Natural killer cell (primary cell): ENCODE measurements at regions not wholly inside any gene's neighbourhood (a gene's known extent, or its start where the extent isn't known, plus 50 kb on each side); places are given as distances from the start of the nearest gene placed in this dataset.

Experiments used
- ATAC-seq, 3 donors: fragments of 150-1000 bp in 2 of 3; fragments of 200-7000 bp in 1 of 3; cut with Tn5 transposase; 1 replicate in 1 of 3; 2 replicates in 2 of 3; pipeline ENCODE4 v1.10.0; 2021; ENCODE audit warnings: mild to moderate bottlenecking in 2 of 3, moderate library complexity in 2 of 3
- DNase-seq, 2 donors: peaks; one replicate each; pipeline versions ENCODE4 v3.0.0 to v3.0.0-alpha.2; 2013 to 2021; ENCODE audit warnings: mixed read lengths in 1 of 2
- H3K27ac ChIP-seq: one replicate; pipeline ENCODE4 v1.5.1; 2013; ENCODE audit warnings: mild to moderate bottlenecking, low read length
- H3K27me3 ChIP-seq: one replicate; pipeline ENCODE4 v1.6.1; 2013; ENCODE audit warnings: low read length; ENCODE audit not compliant: control insufficient read depth, insufficient read depth
- H3K36me3 ChIP-seq: one replicate; pipeline ENCODE4 v1.6.1; 2013; ENCODE audit warnings: low read length; ENCODE audit not compliant: control insufficient read depth, insufficient read depth
- H3K4me1 ChIP-seq: one replicate; pipeline ENCODE4 v1.6.1; 2013; ENCODE audit warnings: low read length; ENCODE audit not compliant: control insufficient read depth, insufficient read depth
- H3K4me3 ChIP-seq: one replicate; pipeline ENCODE4 v1.5.1; 2013; ENCODE audit warnings: low read length
- H3K9me3 ChIP-seq: one replicate; pipeline ENCODE4 v1.6.1; 2013; ENCODE audit warnings: low read length; ENCODE audit not compliant: control insufficient read depth, insufficient read depth
- H3K27ac Mint-ChIP-seq, 2 donors: one replicate each; pipeline ENCODE4 v1.8.0; 2022; ENCODE audit warnings: mild to moderate bottlenecking in 2 of 2, mixed read lengths in 2 of 2, moderate library complexity in 1 of 2
- H3K27me3 Mint-ChIP-seq, 2 donors: one replicate each; pipeline ENCODE4 v1.8.0; 2022; ENCODE audit warnings: low read depth in 2 of 2, mixed read lengths in 2 of 2
- H3K36me3 Mint-ChIP-seq: one replicate; pipeline ENCODE4 v1.8.0; 2022; ENCODE audit warnings: mixed read lengths
- H3K4me1 Mint-ChIP-seq, 2 donors: one replicate each; pipeline ENCODE4 v1.8.0; 2022; ENCODE audit warnings: mixed read lengths in 2 of 2
- H3K4me3 Mint-ChIP-seq: one replicate; pipeline ENCODE4 v1.8.0; 2022; ENCODE audit warnings: mild to moderate bottlenecking, moderate library complexity, mixed read lengths
- H3K9me3 Mint-ChIP-seq, 2 donors: one replicate each; pipeline ENCODE4 v1.8.0; 2022; ENCODE audit warnings: mixed read lengths in 2 of 2
- WGBS: methylation state at CpG from one replicate; pipeline ENCODE4 v1.1.7; 2013; ENCODE audit warnings: missing lambda C conversion rate; ENCODE audit not compliant: insufficient coverage; 5-methylcytosine and 5-hydroxymethylcytosine counted together
- intact Hi-C: fragments of 100-400 bp; cut with micrococcal nuclease; formaldehyde crosslinking; loops from one replicate; pipeline ENCODE4 v1.14.2; 2022
- TF ChIP-seq, protein P1 (sequence below): fragments of 200-600 bp; IDR thresholded peaks from one replicate; pipeline ENCODE4 v1.8.0; 2022; ENCODE audit warnings: antibody characterized with exemption

DNA sequence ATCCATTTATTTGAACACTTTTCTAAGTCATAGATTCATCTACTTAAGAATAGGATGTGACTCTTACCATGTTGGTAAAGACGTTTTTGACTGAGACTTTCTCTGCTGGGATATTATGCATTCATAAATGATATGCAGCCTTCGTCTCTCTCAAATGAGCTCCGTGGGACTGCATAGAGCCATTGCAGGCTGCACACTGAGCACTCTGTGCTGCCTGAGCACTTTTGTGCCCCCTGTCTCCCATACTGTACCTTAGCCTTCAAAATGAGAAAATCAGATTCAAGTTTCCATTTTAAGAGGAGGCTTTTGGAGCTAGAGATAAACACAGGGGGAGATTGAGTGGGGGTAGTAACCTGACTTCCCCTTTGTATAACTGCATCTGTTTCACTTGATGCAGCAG is 433.6 kb downstream of the ZIC3 start:
- WGBS: 68% methylated on average over 3 of the region's 3 CpGs
- intact Hi-C loops: no loop called here
- Mint-ChIP-seq H3K9me3 (no peaks in the 10 kb centered on the region), H3K27me3 (no peaks in the 10 kb centered on the region), H3K36me3 (no peaks in the 10 kb centered on the region), H3K4me1 (no peaks in the 10 kb centered on the region), H3K27ac (no peak overlapping the region), H3K4me3 (no peak overlapping the region)
- ATAC-seq: no peak
- Histone ChIP-seq H3K4me3 (no peak overlapping the region), H3K27me3 (no peaks in the 10 kb centered on the region), H3K36me3 (no peaks in the 10 kb centered on the region), H3K9me3 (no peaks in the 10 kb centered on the region), H3K27ac (no peak overlapping the region), H3K4me1 (no peaks in the 10 kb centered on the region)
- TF ChIP-seq, protein P1, sequence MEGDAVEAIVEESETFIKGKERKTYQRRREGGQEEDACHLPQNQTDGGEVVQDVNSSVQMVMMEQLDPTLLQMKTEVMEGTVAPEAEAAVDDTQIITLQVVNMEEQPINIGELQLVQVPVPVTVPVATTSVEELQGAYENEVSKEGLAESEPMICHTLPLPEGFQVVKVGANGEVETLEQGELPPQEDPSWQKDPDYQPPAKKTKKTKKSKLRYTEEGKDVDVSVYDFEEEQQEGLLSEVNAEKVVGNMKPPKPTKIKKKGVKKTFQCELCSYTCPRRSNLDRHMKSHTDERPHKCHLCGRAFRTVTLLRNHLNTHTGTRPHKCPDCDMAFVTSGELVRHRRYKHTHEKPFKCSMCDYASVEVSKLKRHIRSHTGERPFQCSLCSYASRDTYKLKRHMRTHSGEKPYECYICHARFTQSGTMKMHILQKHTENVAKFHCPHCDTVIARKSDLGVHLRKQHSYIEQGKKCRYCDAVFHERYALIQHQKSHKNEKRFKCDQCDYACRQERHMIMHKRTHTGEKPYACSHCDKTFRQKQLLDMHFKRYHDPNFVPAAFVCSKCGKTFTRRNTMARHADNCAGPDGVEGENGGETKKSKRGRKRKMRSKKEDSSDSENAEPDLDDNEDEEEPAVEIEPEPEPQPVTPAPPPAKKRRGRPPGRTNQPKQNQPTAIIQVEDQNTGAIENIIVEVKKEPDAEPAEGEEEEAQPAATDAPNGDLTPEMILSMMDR: no peak
- no peak for DNase-seq

DNA sequence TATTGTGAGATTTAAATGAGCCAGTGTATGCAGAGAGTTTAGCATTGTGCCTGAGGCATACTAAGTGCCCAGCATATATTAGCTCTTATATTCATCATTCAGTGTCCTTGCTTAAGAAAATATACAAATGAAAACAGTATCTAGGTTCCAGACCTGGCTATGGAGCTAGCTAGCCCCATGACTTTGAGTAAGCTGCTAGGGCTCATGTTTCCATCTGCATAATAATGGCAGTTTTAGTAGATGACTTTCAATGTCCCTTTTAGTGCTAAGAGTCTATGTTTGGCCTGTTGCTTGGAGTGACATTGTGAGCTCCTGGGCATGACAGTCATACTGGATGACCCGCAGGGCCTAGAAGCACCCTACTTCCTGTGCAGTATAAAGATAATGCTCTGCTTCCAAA is 435.3 kb downstream of the ZIC3 start:
- no peaks in the 10 kb centered on the region for H3K4me1 ChIP-seq
- no peaks in the 10 kb centered on the region for H3K27me3 ChIP-seq
- H3K27ac ChIP-seq: no peak overlapping the region
- Mint-ChIP-seq H3K36me3 (no peaks in the 10 kb centered on the region), H3K4me1 (no peaks in the 10 kb centered on the region), H3K27me3 (no peaks in the 10 kb centered on the region), H3K9me3 (no peaks in the 10 kb centered on the region), H3K4me3 (no peak overlapping the region), H3K27ac (no peak overlapping the region)
- no peak for DNase-seq
- intact Hi-C loops: no loop called here
- no peaks in the 10 kb centered on the region for H3K36me3 ChIP-seq
- 100% methylated on average over 1 of the region's 1 CpG for WGBS
- no peak for ATAC-seq
- TF ChIP-seq, protein P1: no peak
- no peak overlapping the region for H3K4me3 ChIP-seq
- H3K9me3 ChIP-seq: no peaks in the 10 kb centered on the region

DNA sequence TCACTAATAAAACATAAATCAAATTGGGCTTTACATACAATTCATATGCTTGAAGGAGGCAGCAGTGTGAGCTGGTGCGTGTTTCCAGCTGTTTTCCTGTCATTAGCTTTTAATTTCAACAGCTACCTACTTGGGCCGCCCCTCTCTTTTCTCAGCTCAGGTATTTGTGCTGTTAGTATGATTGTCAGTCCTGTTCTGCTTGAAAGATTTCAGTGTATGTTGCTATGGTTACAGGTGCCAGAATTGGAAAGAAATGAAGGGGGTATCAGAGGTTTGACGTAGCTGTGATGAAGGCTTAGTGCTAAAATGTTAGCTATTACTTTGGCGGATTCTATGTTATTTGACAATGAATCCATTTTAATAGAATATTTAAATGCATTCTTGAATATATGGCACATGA is 440.3 kb downstream of the ZIC3 start:
- WGBS: 83% methylated on average over 1 of the region's 4 CpGs
- no peaks in the 10 kb centered on the region for H3K9me3 Mint-ChIP-seq
- Histone ChIP-seq H3K27me3 (no peaks in the 10 kb centered on the region), H3K4me1 (no peaks in the 10 kb centered on the region), H3K9me3 (no peaks in the 10 kb centered on the region), H3K36me3 (no peaks in the 10 kb centered on the region), H3K4me3 (no peak overlapping the region), H3K27ac (no peak overlapping the region)
- TF ChIP-seq, protein P1: no peak
- H3K27ac Mint-ChIP-seq: no peak overlapping the region
- intact Hi-C loops: no loop called here
- ATAC-seq: no peak
- no peaks in the 10 kb centered on the region for H3K36me3 Mint-ChIP-seq
- H3K27me3 Mint-ChIP-seq: peaks cover 0 to 8% of the 10 kb centered on the region in 2 donors
- H3K4me3 Mint-ChIP-seq: no peak overlapping the region
- no peaks in the 10 kb centered on the region for H3K4me1 Mint-ChIP-seq
- DNase-seq: no peak

- H3K4me3 Mint-ChIP-seq: no peak overlapping the region
- H3K36me3 Mint-ChIP-seq: no peaks in the 10 kb centered on the region
Observed at GRCh38 chrX:138008281-138008680, 442.4 kb downstream of the ZIC3 start.

More at GRCh38 chrX:138008281-138008680, 442.4 kb downstream of the ZIC3 start:
- H3K4me3 ChIP-seq: no peak overlapping the region
- no peaks in the 10 kb centered on the region for H3K27me3 ChIP-seq
- intact Hi-C loops: no loop called here
- no peaks in the 10 kb centered on the region for H3K4me1 ChIP-seq
- H3K27ac ChIP-seq: no peak overlapping the region
- Mint-ChIP-seq H3K27me3 (peaks cover 0 to 8% of the 10 kb centered on the region in 2 donors), H3K4me1 (no peaks in the 10 kb centered on the region), H3K27ac (no peak overlapping the region), H3K9me3 (no peaks in the 10 kb centered on the region)
- DNase-seq (no peak), ATAC-seq (no peak)
- no peaks in the 10 kb centered on the region for H3K9me3 ChIP-seq
- TF ChIP-seq, protein P1: no peak
- H3K36me3 ChIP-seq: no peaks in the 10 kb centered on the region
- WGBS: 50% methylated on average over 5 of the region's 5 CpGs
